ENCODE measurements at regions not wholly inside any gene's neighbourhood (a gene's known extent, or its start where the extent isn't known, plus 50 kb on each side); places are given as distances from the start of the nearest gene placed in this dataset.
"Not testable (repeated sequence)": the region's sequence is repeated elsewhere in the genome, so short reads cannot be mapped to it uniquely, and the experiment has no call there.

- DNase-seq: no peak
Measured at GRCh38 chr5:13215370-13215769, 729.1 kb downstream of the DNAH5 start.

- DNase-seq: no peak
Measured at GRCh38 chr5:13214182-13214581, 730.3 kb downstream of the DNAH5 start.

- no peak for DNase-seq
Measured at GRCh38 chr5:13212886-13213285, 731.6 kb downstream of the DNAH5 start.

- DNase-seq: no peak
Measured at GRCh38 chr5:13211064-13211463, 733.4 kb downstream of the DNAH5 start.

GRCh38 chr5:13207112-13207511 lies 737.4 kb downstream of the DNAH5 start:
- DNase-seq: no peak

- no peak for DNase-seq
Measured at GRCh38 chr5:13201022-13201421, 743.5 kb downstream of the DNAH5 start.

GRCh38 chr5:13198226-13198625 lies 746.3 kb downstream of the DNAH5 start:
- DNase-seq: not testable (repeated sequence)

- DNase-seq: no peak
Measured at GRCh38 chr5:13189532-13189931, 755.0 kb downstream of the DNAH5 start.

GRCh38 chr5:13188371-13188770 lies 756.1 kb downstream of the DNAH5 start:
- no peak for DNase-seq

GRCh38 chr5:13187186-13187585 lies 757.3 kb downstream of the DNAH5 start:
- no peak for DNase-seq

GRCh38 chr5:13186177-13186576 lies 758.3 kb downstream of the DNAH5 start:
- no peak for DNase-seq

- no peak for DNase-seq
Measured at GRCh38 chr5:13179407-13180087, 764.9 kb downstream of the DNAH5 start.

GRCh38 chr5:13143630-13144029 lies 800.9 kb downstream of the DNAH5 start:
- no peak for DNase-seq

GRCh38 chr5:13143214-13143613 lies 801.3 kb downstream of the DNAH5 start:
- no peak for DNase-seq

GRCh38 chr5:13133951-13134350 lies 810.5 kb downstream of the DNAH5 start:
- no peak for DNase-seq

GRCh38 chr5:13115476-13115875 lies 829.0 kb downstream of the DNAH5 start:
- no peak for DNase-seq

GRCh38 chr5:13108265-13108664 lies 836.2 kb downstream of the DNAH5 start:
- DNase-seq: no peak

GRCh38 chr5:13107537-13107936 lies 837.0 kb downstream of the DNAH5 start:
- no peak for DNase-seq

- no peak for DNase-seq
Measured at GRCh38 chr5:13081116-13081515, 863.4 kb downstream of the DNAH5 start.

- DNase-seq: not testable (repeated sequence)
Measured at GRCh38 chr5:13072936-13073335, 871.6 kb downstream of the DNAH5 start.

GRCh38 chr5:13063088-13063487 lies 881.4 kb downstream of the DNAH5 start:
- DNase-seq: no peak

GRCh38 chr5:13045897-13046551 lies 898.5 kb downstream of the DNAH5 start:
- DNase-seq: no peak

- DNase-seq: no peak
Measured at GRCh38 chr5:13034061-13034460, 910.4 kb downstream of the DNAH5 start.

- no peak for DNase-seq
Measured at GRCh38 chr5:13029211-13029610, 915.3 kb downstream of the DNAH5 start.

- no peak for DNase-seq
Measured at GRCh38 chr5:13027874-13028273, 916.6 kb downstream of the DNAH5 start.

All from NCI-H187 (cell line).